ENCODE measurements at regions not wholly inside any gene's neighbourhood (a gene's known extent, or its start where the extent isn't known, plus 50 kb on each side); places are given as distances from the start of the nearest gene placed in this dataset.

- TF ChIP-seq RARB (CRISPR knock-in tag; IDR thresholded peaks at IDR 0.05) (no peak), PATZ1 (CRISPR knock-in tag; IDR thresholded peaks at IDR 0.05; ENCODE audit: borderline replicate concordance) (no peak), ZFP30 (CRISPR knock-in tag; IDR thresholded peaks at IDR 0.05) (no peak), BACH2 (CRISPR knock-in tag; IDR thresholded peaks at IDR 0.05; ENCODE audit: borderline replicate concordance) (no peak), CSRNP3 (CRISPR knock-in tag; IDR thresholded peaks at IDR 0.05) (no peak), TOX (CRISPR knock-in tag; IDR thresholded peaks at IDR 0.05; ENCODE audit: borderline replicate concordance) (no peak), TSHZ2 (CRISPR knock-in tag; IDR thresholded peaks at IDR 0.05) (no peak), CREB5 (CRISPR knock-in tag; IDR thresholded peaks at IDR 0.05; ENCODE audit: low read depth) (no peak)
Measured at GRCh38 chr12:111196532-111196931, 172.4 kb downstream of the PHETA1 start.
